ENCODE measurements at regions not wholly inside any gene's neighbourhood (a gene's known extent, or its start where the extent isn't known, plus 50 kb on each side); places are given as distances from the start of the nearest gene placed in this dataset.

- TF ChIP-seq CTCF (IDR thresholded peaks at IDR 0.05) (no peak), EZH2 (IDR thresholded peaks at IDR 0.05; ENCODE audit: borderline replicate concordance, insufficient read depth, low read depth, low read length, poor library complexity, severe bottlenecking) (no peak)
- ChIA-PET CTCF (no interaction called here), POLR2A (no interaction called here)
- no peaks in the 10 kb centered on the region for H3K4me1 Mint-ChIP-seq
- H3K4me3 ChIP-seq (ENCODE audit: control extremely low read depth in 1 of 5, extremely low read depth in 1 of 5, insufficient read depth in 1 of 5, low read depth in 2 of 5, low read length in 4 of 5), result no peak overlapping the region
- no peak for ATAC-seq (ENCODE audit: low read depth)
- intact Hi-C loops (cut with micrococcal nuclease), result no loop called here
- no peaks in the 10 kb centered on the region for H3K9me3 Mint-ChIP-seq (ENCODE audit: insufficient read depth)
- no peak overlapping the region for H3K4me2 ChIP-seq (replicated peaks; ENCODE audit: low read depth, low read length, poor library complexity, severe bottlenecking)
- H4K20me1 ChIP-seq (ENCODE audit: control insufficient read depth, insufficient read depth, low read length, poor library complexity, severe bottlenecking), result no peaks in the 10 kb centered on the region
- no peak overlapping the region for H3K27ac Mint-ChIP-seq
- no peak overlapping the region for H2AFZ ChIP-seq (ENCODE audit: insufficient read depth, low read depth, low read length, poor library complexity, severe bottlenecking)
- no peaks in the 10 kb centered on the region for H3K79me2 ChIP-seq (ENCODE audit: control insufficient read depth, insufficient read depth, low read length)
- H3K36me3 ChIP-seq (replicated peaks in 1 of 2; ENCODE audit: control extremely low read depth in 1 of 2, control insufficient read depth in 1 of 2, extremely low read depth in 1 of 2, insufficient read depth in 2 of 2, low read length in 1 of 2), result no peaks in the 10 kb centered on the region
- no peaks in the 10 kb centered on the region for H3K27me3 ChIP-seq (replicated peaks in 1 of 4; ENCODE audit: control extremely low read depth in 1 of 4, control insufficient read depth in 3 of 4, insufficient read depth in 4 of 4, low read length in 3 of 4)
- no peaks in the 10 kb centered on the region for H3K9me3 ChIP-seq (ENCODE audit: control extremely low read depth in 1 of 3, control insufficient read depth in 2 of 3, insufficient read depth in 1 of 3, low read length in 2 of 3)
- H3K9ac ChIP-seq (ENCODE audit: low read length), result no peak overlapping the region
- peaks cover 2% of the 10 kb centered on the region for H3K27me3 Mint-ChIP-seq
- no peak overlapping the region for H3K27ac ChIP-seq (ENCODE audit: low read length in 2 of 2)
- WGBS (ENCODE audit: insufficient coverage), result 57% methylated on average over 1 of the region's 2 CpGs
- no peak overlapping the region for H3K4me3 Mint-ChIP-seq
- DNase-seq, result no peak
- H3K4me1 ChIP-seq (ENCODE audit: control insufficient read depth in 2 of 2, insufficient read depth in 2 of 2, low read length in 2 of 2), result no peaks in the 10 kb centered on the region
Observed at GRCh38 chr2:147076634-147077033, 768.2 kb upstream of the ACVR2A start.

GRCh38 chr2:147068071-147068470 lies 776.8 kb upstream of the ACVR2A start:
- ChIA-PET CTCF (interaction anchor here (1.1 kb wide), 1 partner anchor 23 kb away, joined by 4 read pairs; no protein-coding TSS in a partner anchor), POLR2A (no interaction called here)

More at GRCh38 chr2:147068071-147068470, 776.8 kb upstream of the ACVR2A start:
- TF ChIP-seq EZH2 (IDR thresholded peaks at IDR 0.05; ENCODE audit: borderline replicate concordance, insufficient read depth, low read depth, low read length, poor library complexity, severe bottlenecking) (no peak), CTCF (IDR thresholded peaks at IDR 0.05) (no peak)
- no peak overlapping the region for H2AFZ ChIP-seq (ENCODE audit: insufficient read depth, low read depth, low read length, poor library complexity, severe bottlenecking)
- H3K9ac ChIP-seq (ENCODE audit: low read length), result no peak overlapping the region
- intact Hi-C loops (cut with micrococcal nuclease), result no loop called here
- Mint-ChIP-seq H3K4me1 (no peaks in the 10 kb centered on the region), H3K27me3 (no peaks in the 10 kb centered on the region), H3K4me3 (no peak overlapping the region), H3K9me3 (ENCODE audit: insufficient read depth) (no peaks in the 10 kb centered on the region), H3K27ac (no peak overlapping the region)
- DNase-seq (no peak), ATAC-seq (ENCODE audit: low read depth) (no peak)
- H3K27ac ChIP-seq (ENCODE audit: low read length in 2 of 2), result no peak overlapping the region
- H3K9me3 ChIP-seq (ENCODE audit: control extremely low read depth in 1 of 3, control insufficient read depth in 2 of 3, insufficient read depth in 1 of 3, low read length in 2 of 3), result no peaks in the 10 kb centered on the region
- no peak overlapping the region for H3K4me2 ChIP-seq (replicated peaks; ENCODE audit: low read depth, low read length, poor library complexity, severe bottlenecking)
- no peaks in the 10 kb centered on the region for H3K36me3 ChIP-seq (replicated peaks in 1 of 2; ENCODE audit: control extremely low read depth in 1 of 2, control insufficient read depth in 1 of 2, extremely low read depth in 1 of 2, insufficient read depth in 2 of 2, low read length in 1 of 2)
- H3K4me3 ChIP-seq (ENCODE audit: control extremely low read depth in 1 of 5, extremely low read depth in 1 of 5, insufficient read depth in 1 of 5, low read depth in 2 of 5, low read length in 4 of 5), result no peak overlapping the region
- no peaks in the 10 kb centered on the region for H3K79me2 ChIP-seq (ENCODE audit: control insufficient read depth, insufficient read depth, low read length)
- H3K4me1 ChIP-seq (ENCODE audit: control insufficient read depth in 2 of 2, insufficient read depth in 2 of 2, low read length in 2 of 2), result no peaks in the 10 kb centered on the region
- WGBS (ENCODE audit: insufficient coverage), result no CpG with 5 or more reads among the region's 2 CpGs
- no peaks in the 10 kb centered on the region for H3K27me3 ChIP-seq (replicated peaks in 1 of 4; ENCODE audit: control extremely low read depth in 1 of 4, control insufficient read depth in 3 of 4, insufficient read depth in 4 of 4, low read length in 3 of 4)
- no peaks in the 10 kb centered on the region for H4K20me1 ChIP-seq (ENCODE audit: control insufficient read depth, insufficient read depth, low read length, poor library complexity, severe bottlenecking)
